Adrenal gland (tissue), 9 donors: ENCODE measurements at regions not wholly inside any gene's neighbourhood (a gene's known extent, or its start where the extent isn't known, plus 50 kb on each side); places are given as distances from the start of the nearest gene placed in this dataset.
"Not testable (repeated sequence)": the region's sequence is repeated elsewhere in the genome, so short reads cannot be mapped to it uniquely, and the experiment has no call there.

Experiments
- DNase-seq, 7 donors: peaks; one replicate each; pipeline ENCODE4 v3.0.0-alpha.2; 2019 to 2020
- H3K27ac ChIP-seq, 5 donors: fragments of 200-600 bp; sonication (generic) in 4 of 5; 1 replicate in 3 of 5; 2 replicates in 2 of 5; pipeline versions ENCODE4 v1.5.1 to v1.8.0; 2016 to 2020; ENCODE audit warnings: mild to moderate bottlenecking in 1 of 5
- H3K27me3 ChIP-seq: fragments of 200-600 bp; 2 replicates; pipeline ENCODE4 v1.8.0; 2021
- H3K36me3 ChIP-seq, 2 donors: fragments of 200-600 bp; replicated peaks in 1 of 2; 1 replicate in 1 of 2; 2 replicates in 1 of 2; pipeline versions ENCODE4 v1.5.1 to v1.8.0; 2018 to 2022
- H3K4me1 ChIP-seq, 2 donors: fragments of 200-600 bp; replicated peaks in 1 of 2; 1 replicate in 1 of 2; 2 replicates in 1 of 2; pipeline versions ENCODE4 v1.5.1 to v1.8.0; 2018 to 2021
- H3K4me3 ChIP-seq, 4 donors: fragments of 200-600 bp; sonication (generic) in 3 of 4; one replicate each; pipeline ENCODE4 v1.5.1; 2016 to 2018
- H3K9me3 ChIP-seq, 3 donors: fragments of 200-600 bp; sonication (generic) in 1 of 3; replicated peaks in 1 of 3; 1 replicate in 2 of 3; 2 replicates in 1 of 3; pipeline versions ENCODE4 v1.5.1 to v1.8.0; 2016 to 2021
- CTCF ChIP-seq, 6 experiments: fragments of 450-650 bp in 4 of 6; fragments of 200-600 bp in 2 of 6; sonication (generic) in 1 of 6; IDR thresholded peaks; 1 replicate in 5 of 6; 2 replicates in 1 of 6; pipeline versions ENCODE4 v1.5.1 to v1.8.0; 2016 to 2021; ENCODE audit warnings: antibody characterized with exemption in 6 of 6, mild to moderate bottlenecking in 2 of 6, moderate library complexity in 1 of 6
- POLR2A ChIP-seq, 2 donors: fragments of 450-650 bp; IDR thresholded peaks; one replicate each; pipeline ENCODE4 v1.6.1; 2017; ENCODE audit warnings: antibody characterized with exemption in 2 of 2, mild to moderate bottlenecking in 2 of 2, moderate library complexity in 1 of 2
- WGBS, 4 donors: extraction: QIAGEN DNeasy Blood & Tissue Kit in 2 of 4; methylation state at CpG; one replicate each; pipeline versions ENCODE4 v1.1.5 to v1.1.7; 2013 to 2017; 5-methylcytosine and 5-hydroxymethylcytosine counted together
- intact Hi-C, 2 donors: fragments of 100-400 bp; cut with DNase I; formaldehyde crosslinking; loops; one replicate each; pipeline versions ENCODE4 v1.14.1 to v1.15.0; 2022 to 2023
- donor health status: healthy with polysubstance abuse.
- donor health status: Bipolar disorder and iron deficiency.
- donor health status: DM: yes; HTN: yes; CAD: no.
- donor health status: DM: no; HTN: no; CAD: no.
- donor health status: DM: no; HTN: no; CAD: no.

- intact Hi-C loops = no loop called here
- no peaks in the 10 kb centered on the region for H3K9me3 ChIP-seq
- TF ChIP-seq POLR2A (IDR thresholded peaks at IDR 0.05) (no peak), CTCF (IDR thresholded peaks at IDR 0.05) (no peak)
- WGBS, 4 donors = 55 to 60% (median 57%) methylated on average over 5 of the region's 5 CpGs
- DNase-seq = no peak
- no peaks in the 10 kb centered on the region for H3K4me1 ChIP-seq
- H3K36me3 ChIP-seq = no peaks in the 10 kb centered on the region
- H3K27ac ChIP-seq = no peak overlapping the region
- no peak overlapping the region for H3K4me3 ChIP-seq
- no peaks in the 10 kb centered on the region for H3K27me3 ChIP-seq
These were observed 1086.4 kb downstream of the CDH8 start for GRCh38 chr16:60949800-60950199.

- DNase-seq = peak in 2 of 7 donors; percentile 1 to 13
- TF ChIP-seq POLR2A (IDR thresholded peaks at IDR 0.05) (no peak), CTCF (IDR thresholded peaks at IDR 0.05) (no peak)
- Histone ChIP-seq H3K27ac (no peak overlapping the region), H3K27me3 (no peaks in the 10 kb centered on the region), H3K4me1 (no peaks in the 10 kb centered on the region), H3K9me3 (no peaks in the 10 kb centered on the region), H3K36me3 (no peaks in the 10 kb centered on the region), H3K4me3 (no peak overlapping the region)
- intact Hi-C loops = no loop called here
- 4 to 9% (median 6%) methylated on average over 2 of the region's 2 CpGs for WGBS, 4 donors
These were observed 1091.0 kb downstream of the CDH8 start for GRCh38 chr16:60945225-60945624.

- H3K4me1 ChIP-seq, H3K27ac ChIP-seq, H3K4me3 ChIP-seq, H3K27me3 ChIP-seq, intact Hi-C loops, H3K9me3 ChIP-seq, H3K36me3 ChIP-seq, DNase-seq: not testable (repeated sequence)
- 85 to 96% (median 92%) methylated on average over 10 of the region's 10 CpGs for WGBS, 4 donors
These were observed 1100.0 kb downstream of the CDH8 start for GRCh38 chr16:60936189-60936588.

- no peaks in the 10 kb centered on the region for H3K36me3 ChIP-seq
- H3K4me3 ChIP-seq = no peak overlapping the region
- no peak overlapping the region for H3K27ac ChIP-seq
- no peaks in the 10 kb centered on the region for H3K4me1 ChIP-seq
- no peak for DNase-seq
- WGBS, 4 donors = 65 to 79% (median 69%) methylated on average over 3 of the region's 3 CpGs
- H3K9me3 ChIP-seq = no peaks in the 10 kb centered on the region
- no peaks in the 10 kb centered on the region for H3K27me3 ChIP-seq
- intact Hi-C loops = no loop called here
- TF ChIP-seq POLR2A (IDR thresholded peaks at IDR 0.05) = no peak
- TF ChIP-seq CTCF (IDR thresholded peaks at IDR 0.05) = no peak
These were observed 1103.6 kb downstream of the CDH8 start for GRCh38 chr16:60932600-60932999.

- no peaks in the 10 kb centered on the region for H3K4me1 ChIP-seq
- intact Hi-C loops = no loop called here
These were observed 1105.9 kb downstream of the CDH8 start for GRCh38 chr16:60930291-60930690.

More at GRCh38 chr16:60930291-60930690, 1105.9 kb downstream of the CDH8 start:
- Histone ChIP-seq H3K4me3 (no peak overlapping the region), H3K36me3 (no peaks in the 10 kb centered on the region), H3K27me3 (no peaks in the 10 kb centered on the region), H3K9me3 (no peaks in the 10 kb centered on the region), H3K27ac (no peak overlapping the region)
- 54 to 66% (median 64%) methylated on average over 5 of the region's 5 CpGs for WGBS, 4 donors
- no peak for DNase-seq
- no peak for TF ChIP-seq CTCF (IDR thresholded peaks at IDR 0.05)
- no peak for TF ChIP-seq POLR2A (IDR thresholded peaks at IDR 0.05)
